ENCODE measurements at regions not wholly inside any gene's neighbourhood (a gene's known extent, or its start where the extent isn't known, plus 50 kb on each side); places are given as distances from the start of the nearest gene placed in this dataset.

GRCh38 chr4:126109836-126110235 lies 795.1 kb downstream of the FAT4 start (continued):
- TF ChIP-seq REST (IDR thresholded peaks at IDR 0.05), result no peak
- TF ChIP-seq TAF1 (conservative IDR thresholded peaks at IDR 0.05), result no peak

GRCh38 chr4:126113058-126113457 lies 798.3 kb downstream of the FAT4 start:
- peaks cover 0 to 7% (median 0%) of the 10 kb centered on the region in 4 donors for H3K9me3 ChIP-seq (ENCODE audit: control insufficient read depth in 4 of 4, low read length in 3 of 4)
- no peaks in the 10 kb centered on the region for H3K36me3 ChIP-seq (ENCODE audit: control insufficient read depth in 4 of 4, insufficient read depth in 3 of 4, low read depth in 1 of 4, low read length in 3 of 4)
- TF ChIP-seq HNF4G (IDR thresholded peaks at IDR 0.05) (no peak), ZBTB33 (IDR thresholded peaks at IDR 0.05) (no peak), NR2F2 (IDR thresholded peaks at IDR 0.05) (no peak), HNF4A (conservative IDR thresholded peaks at IDR 0.05) (no peak), RXRA (IDR thresholded peaks at IDR 0.05) (no peak), MAX (IDR thresholded peaks at IDR 0.05) (no peak), JUND (IDR thresholded peaks at IDR 0.05) (no peak), SP1 (IDR thresholded peaks at IDR 0.05) (no peak)
- DNase-seq (ENCODE audit: low spot score), result no peak
- no peaks in the 10 kb centered on the region for H3K27me3 ChIP-seq (ENCODE audit: control insufficient read depth in 4 of 4, insufficient read depth in 4 of 4, low read length in 3 of 4)
- H3K9ac ChIP-seq (ENCODE audit: low read depth in 1 of 2, low read length in 2 of 2), result no peak overlapping the region
- H3K4me1 ChIP-seq (ENCODE audit: control insufficient read depth in 4 of 4, insufficient read depth in 4 of 4, low read length in 3 of 4), result no peaks in the 10 kb centered on the region
- H3K27ac ChIP-seq (ENCODE audit: low read depth in 1 of 2, low read length in 2 of 2), result no peak overlapping the region
- H3K4me3 ChIP-seq (ENCODE audit: low read depth in 1 of 3, low read length in 3 of 3), result no peak overlapping the region
- WGBS, result 65% methylated on average over 1 of the region's 1 CpG

GRCh38 chr4:126123611-126124325 lies 809.0 kb downstream of the FAT4 start:
- 69% methylated on average over 1 of the region's 1 CpG for WGBS
- TF ChIP-seq YY1 (IDR thresholded peaks at IDR 0.05) (no peak), HNF4G (IDR thresholded peaks at IDR 0.05) (no peak)
- H3K9me3 ChIP-seq (ENCODE audit: control insufficient read depth in 4 of 4, low read length in 3 of 4), result no peaks in the 10 kb centered on the region
- H3K4me1 ChIP-seq (ENCODE audit: control insufficient read depth in 4 of 4, insufficient read depth in 4 of 4, low read length in 3 of 4), result no peaks in the 10 kb centered on the region
- H3K4me3 ChIP-seq (ENCODE audit: low read depth in 1 of 3, low read length in 3 of 3), result no peak overlapping the region
- no peaks in the 10 kb centered on the region for H3K36me3 ChIP-seq (ENCODE audit: control insufficient read depth in 4 of 4, insufficient read depth in 3 of 4, low read depth in 1 of 4, low read length in 3 of 4)
- no peak overlapping the region for H3K9ac ChIP-seq (ENCODE audit: low read depth in 1 of 2, low read length in 2 of 2)
- peaks cover 0 to 3% (median 0%) of the 10 kb centered on the region in 4 donors for H3K27me3 ChIP-seq (ENCODE audit: control insufficient read depth in 4 of 4, insufficient read depth in 4 of 4, low read length in 3 of 4)
- DNase-seq (ENCODE audit: low spot score), result no peak
- no peak overlapping the region for H3K27ac ChIP-seq (ENCODE audit: low read depth in 1 of 2, low read length in 2 of 2)
